Fibroblast of lung (primary cell): ENCODE measurements at regions not wholly inside any gene's neighbourhood (a gene's known extent, or its start where the extent isn't known, plus 50 kb on each side); places are given as distances from the start of the nearest gene placed in this dataset.
A peak's percentile ranks its signal among the peaks of the same experiment; 100 is the strongest.

Experiments
- DNase-seq, 2 donors: peaks; one replicate each; pipeline versions ENCODE4 v3.0.0 to v3.0.0-alpha.2; 2010; ENCODE audit warnings: low read depth in 2 of 2
- H2AFZ ChIP-seq: 2 replicates; pipeline ENCODE4 v1.5.1; 2012; ENCODE audit warnings: low read length, control low read depth, inconsistent platforms
- H3K27ac ChIP-seq: 2 replicates; pipeline ENCODE4 v1.5.1; 2011; ENCODE audit warnings: low read length, control low read depth; ENCODE audit not compliant: insufficient read depth
- H3K27me3 ChIP-seq: 2 replicates; pipeline ENCODE4 v1.5.1; 2011; ENCODE audit warnings: mild to moderate bottlenecking, low read length; ENCODE audit not compliant: control insufficient read depth, insufficient read depth
- H3K36me3 ChIP-seq: 2 replicates; pipeline ENCODE4 v1.5.1; 2011; ENCODE audit warnings: low read length; ENCODE audit not compliant: control insufficient read depth, insufficient read depth
- H3K4me1 ChIP-seq: 2 replicates; pipeline ENCODE4 v1.5.1; 2011; ENCODE audit warnings: low read length; ENCODE audit not compliant: control insufficient read depth, insufficient read depth; ENCODE audit errors: extremely low read depth
- H3K4me2 ChIP-seq: 2 replicates; pipeline ENCODE4 v1.5.1; 2011; ENCODE audit warnings: low read length, control low read depth; ENCODE audit not compliant: insufficient read depth; ENCODE audit errors: extremely low read depth
- H3K4me3 ChIP-seq, 4 experiments: fragments of 200-600 bp in 1 of 4; sonication (generic) in 1 of 4; replicated peaks in 1 of 4; 2 replicates each; pipeline ENCODE4 v1.5.1; 2011 to 2016; ENCODE audit warnings: low read length in 4 of 4, low read depth in 3 of 4, mild to moderate bottlenecking in 3 of 4, control low read depth in 2 of 4, inconsistent platforms in 1 of 4, mixed read lengths in 1 of 4; ENCODE audit not compliant: insufficient read depth in 1 of 4; ENCODE audit errors: control extremely low read depth in 1 of 4
- H3K79me2 ChIP-seq: 2 replicates; pipeline ENCODE4 v1.5.1; 2012; ENCODE audit warnings: mild to moderate bottlenecking, low read length, inconsistent platforms; ENCODE audit not compliant: control insufficient read depth, insufficient read depth
- H3K9ac ChIP-seq: 2 replicates; pipeline ENCODE4 v1.5.1; 2011; ENCODE audit warnings: mild to moderate bottlenecking, low read length, control low read depth; ENCODE audit not compliant: insufficient read depth
- H3K9me3 ChIP-seq: 2 replicates; pipeline ENCODE4 v1.5.1; 2012; ENCODE audit warnings: low read depth, low read length; ENCODE audit not compliant: control insufficient read depth, insufficient read depth
- H4K20me1 ChIP-seq: 2 replicates; pipeline ENCODE4 v1.5.1; 2011; ENCODE audit warnings: low read length; ENCODE audit not compliant: control insufficient read depth, insufficient read depth; ENCODE audit errors: extremely low read depth
- CTCF ChIP-seq, 2 donors: IDR thresholded peaks in 1 of 2; conservative IDR thresholded peaks in 1 of 2; 1 replicate in 1 of 2; 2 replicates in 1 of 2; pipeline ENCODE4 v1.5.1; 2011 to 2012; ENCODE audit warnings: low read length in 2 of 2, control low read depth in 1 of 2, inconsistent platforms in 1 of 2, low read depth in 1 of 2, mild to moderate bottlenecking in 1 of 2
- EZH2 ChIP-seq: IDR thresholded peaks from 2 replicates; pipeline ENCODE4 v1.5.1; 2012; ENCODE audit warnings: low read length, control low read depth, mild to moderate bottlenecking; ENCODE audit errors: missing control alignments

DNA sequence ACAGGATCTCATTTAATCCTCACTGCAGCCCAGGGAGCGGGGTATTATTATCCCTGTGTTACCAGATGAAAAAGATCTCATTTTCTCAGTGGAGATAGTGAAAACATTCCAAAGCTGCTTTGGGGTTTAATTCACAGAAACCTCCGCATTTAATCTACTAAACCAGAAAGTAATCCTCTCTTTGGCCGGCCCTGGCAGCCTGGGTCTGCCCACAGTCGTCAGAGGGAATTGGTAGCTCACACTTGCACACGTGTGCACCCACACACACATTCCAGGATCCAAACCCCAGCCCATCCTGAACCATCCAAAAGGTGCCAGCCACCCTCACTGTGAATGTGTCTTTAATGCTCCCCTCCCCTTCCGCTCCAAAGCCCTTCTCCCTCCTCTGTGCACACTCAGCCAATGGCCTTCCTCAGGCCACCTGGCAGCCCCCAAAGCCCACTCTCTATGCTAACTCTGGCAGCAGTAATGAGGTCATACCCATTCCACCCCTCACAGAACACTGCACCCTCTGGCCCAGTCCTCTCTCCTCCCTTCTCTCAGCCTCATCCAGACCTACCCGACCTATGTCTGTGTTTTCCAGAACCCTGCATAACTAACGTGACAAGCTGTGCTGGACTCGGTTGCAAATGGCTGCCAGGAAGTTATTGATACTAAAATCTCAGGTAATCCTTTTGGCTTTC lies 466.2 kb downstream of the SOX6 start:
- TF ChIP-seq CTCF (conservative IDR thresholded peaks at IDR 0.05 in 1 of 2, IDR thresholded peaks at IDR 0.05 in 1 of 2; ENCODE audit: low read depth in 1 of 2, low read length in 2 of 2) (no peak), EZH2 (no peak)
- no peak overlapping the region for H3K9ac ChIP-seq
- no peaks in the 10 kb centered on the region for H3K9me3 ChIP-seq
- H3K79me2 ChIP-seq, result no peaks in the 10 kb centered on the region
- no peak overlapping the region for H3K4me2 ChIP-seq
- no peaks in the 10 kb centered on the region for H4K20me1 ChIP-seq
- H2AFZ ChIP-seq, result no peak overlapping the region
- H3K4me1 ChIP-seq, result no peaks in the 10 kb centered on the region
- H3K36me3 ChIP-seq, result no peaks in the 10 kb centered on the region
- peak in 1 of 2 donors; percentile 85 for DNase-seq
- no peak overlapping the region for H3K27ac ChIP-seq
- H3K27me3 ChIP-seq, result no peaks in the 10 kb centered on the region
- H3K4me3 ChIP-seq, result no peak overlapping the region

GRCh38 chr11:15893080-15893492 lies 463.3 kb downstream of the SOX6 start:
- TF ChIP-seq EZH2 (no peak), CTCF (conservative IDR thresholded peaks at IDR 0.05 in 1 of 2, IDR thresholded peaks at IDR 0.05 in 1 of 2; ENCODE audit: low read depth in 1 of 2, low read length in 2 of 2) (no peak)
- H4K20me1 ChIP-seq, result no peaks in the 10 kb centered on the region
- no peaks in the 10 kb centered on the region for H3K79me2 ChIP-seq
- no peaks in the 10 kb centered on the region for H3K36me3 ChIP-seq
- no peaks in the 10 kb centered on the region for H3K4me1 ChIP-seq
- no peak overlapping the region for H3K4me2 ChIP-seq
- peak; percentile 59 to 93 for DNase-seq
- H3K27me3 ChIP-seq, result no peaks in the 10 kb centered on the region
- H3K27ac ChIP-seq, result no peak overlapping the region
- H2AFZ ChIP-seq, result no peak overlapping the region
- H3K9ac ChIP-seq, result no peak overlapping the region
- H3K9me3 ChIP-seq, result no peaks in the 10 kb centered on the region
- no peak overlapping the region for H3K4me3 ChIP-seq

DNA sequence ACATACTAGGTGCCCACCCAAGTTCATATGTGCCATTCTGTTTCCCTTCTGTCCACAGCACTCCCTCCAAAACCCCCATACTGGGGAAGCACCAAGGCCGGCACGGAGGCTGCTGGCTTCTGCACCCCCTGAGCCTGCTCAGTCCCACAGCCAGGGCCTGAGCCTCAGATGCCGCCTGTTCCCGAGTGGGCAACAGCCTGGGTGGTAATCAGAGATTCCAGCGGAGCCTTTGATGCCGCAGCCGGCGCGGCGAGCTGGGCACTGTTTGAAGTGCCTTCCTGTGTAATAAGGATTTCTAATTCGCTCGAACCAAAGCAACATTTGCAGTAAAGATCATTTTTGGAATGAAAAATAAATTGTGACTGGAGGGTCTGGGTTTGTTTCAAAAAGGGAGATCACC lies 460.3 kb downstream of the SOX6 start:
- no peaks in the 10 kb centered on the region for H3K27me3 ChIP-seq
- no peak overlapping the region for H2AFZ ChIP-seq
- no peaks in the 10 kb centered on the region for H3K4me1 ChIP-seq
- no peak for DNase-seq
- H3K36me3 ChIP-seq, result no peaks in the 10 kb centered on the region
- H3K9me3 ChIP-seq, result no peaks in the 10 kb centered on the region
- H3K9ac ChIP-seq, result no peak overlapping the region
- TF ChIP-seq CTCF (conservative IDR thresholded peaks at IDR 0.05 in 1 of 2, IDR thresholded peaks at IDR 0.05 in 1 of 2; ENCODE audit: low read depth in 1 of 2, low read length in 2 of 2) (no peak), EZH2 (no peak)
- no peak overlapping the region for H3K4me3 ChIP-seq
- no peaks in the 10 kb centered on the region for H3K79me2 ChIP-seq
- no peak overlapping the region for H3K4me2 ChIP-seq
- H3K27ac ChIP-seq, result no peak overlapping the region
- H4K20me1 ChIP-seq, result no peaks in the 10 kb centered on the region
